SJCRH30 (cell line): ENCODE measurements at regions not wholly inside any gene's neighbourhood (a gene's known extent, or its start where the extent isn't known, plus 50 kb on each side); places are given as distances from the start of the nearest gene placed in this dataset.

ENCODE experiments used
- DNase-seq, 2 experiments: peaks; one replicate each; pipeline ENCODE4 v3.0.0-alpha.2; 2015 to 2020
- H3K27ac ChIP-seq: fragments of 250-450 bp; sonication (Bioruptor Pico); 2 replicates; pipeline ENCODE4 v1.5.1; 2020; ENCODE audit warnings: mild to moderate bottlenecking, moderate library complexity
- H3K27me3 ChIP-seq: fragments of 250-450 bp; sonication (Bioruptor Pico); 2 replicates; pipeline ENCODE4 v1.5.1; 2020; ENCODE audit warnings: mild to moderate bottlenecking, moderate library complexity
- H3K36me3 ChIP-seq: fragments of 250-450 bp; sonication (Bioruptor Pico); 2 replicates; pipeline ENCODE4 v1.5.1; 2020; ENCODE audit warnings: mild to moderate bottlenecking, moderate library complexity
- H3K4me1 ChIP-seq: fragments of 250-450 bp; sonication (Bioruptor Pico); 2 replicates; pipeline ENCODE4 v1.5.1; 2020; ENCODE audit warnings: mild to moderate bottlenecking, moderate library complexity
- H3K4me3 ChIP-seq: fragments of 250-450 bp; sonication (Bioruptor Pico); 2 replicates; pipeline ENCODE4 v1.5.1; 2020; ENCODE audit warnings: mild to moderate bottlenecking, moderate library complexity
- H3K9me3 ChIP-seq: fragments of 250-450 bp; sonication (Bioruptor Pico); replicated peaks from 2 replicates; pipeline ENCODE4 v1.5.1; 2020; ENCODE audit warnings: mild to moderate bottlenecking, moderate library complexity

DNA sequence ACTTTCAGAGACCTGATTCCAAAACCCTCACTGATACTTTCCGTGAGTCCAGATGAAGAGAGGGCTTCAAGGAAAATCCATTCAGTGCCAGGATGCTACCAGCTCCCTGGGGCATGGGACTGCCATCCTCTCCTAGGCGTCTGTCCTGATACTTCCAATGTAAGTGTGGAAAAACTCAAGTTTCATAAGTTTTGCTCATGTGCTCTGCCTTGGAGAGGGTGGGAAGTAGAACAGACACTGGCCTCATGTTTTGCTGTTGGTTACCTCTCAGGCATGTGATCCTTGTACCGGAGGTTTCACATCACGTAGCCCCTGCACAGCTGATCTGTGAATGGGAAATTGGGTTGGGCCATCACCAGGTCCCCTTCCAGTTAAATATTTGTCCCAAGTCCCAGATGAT lies 517.1 kb downstream of the RPS24 start:
- H3K4me3 ChIP-seq: no peak overlapping the region
- H3K36me3 ChIP-seq: no peaks in the 10 kb centered on the region
- H3K27ac ChIP-seq: no peak overlapping the region
- H3K27me3 ChIP-seq: no peaks in the 10 kb centered on the region
- no peaks in the 10 kb centered on the region for H3K9me3 ChIP-seq
- DNase-seq: no peak
- no peaks in the 10 kb centered on the region for H3K4me1 ChIP-seq

DNA sequence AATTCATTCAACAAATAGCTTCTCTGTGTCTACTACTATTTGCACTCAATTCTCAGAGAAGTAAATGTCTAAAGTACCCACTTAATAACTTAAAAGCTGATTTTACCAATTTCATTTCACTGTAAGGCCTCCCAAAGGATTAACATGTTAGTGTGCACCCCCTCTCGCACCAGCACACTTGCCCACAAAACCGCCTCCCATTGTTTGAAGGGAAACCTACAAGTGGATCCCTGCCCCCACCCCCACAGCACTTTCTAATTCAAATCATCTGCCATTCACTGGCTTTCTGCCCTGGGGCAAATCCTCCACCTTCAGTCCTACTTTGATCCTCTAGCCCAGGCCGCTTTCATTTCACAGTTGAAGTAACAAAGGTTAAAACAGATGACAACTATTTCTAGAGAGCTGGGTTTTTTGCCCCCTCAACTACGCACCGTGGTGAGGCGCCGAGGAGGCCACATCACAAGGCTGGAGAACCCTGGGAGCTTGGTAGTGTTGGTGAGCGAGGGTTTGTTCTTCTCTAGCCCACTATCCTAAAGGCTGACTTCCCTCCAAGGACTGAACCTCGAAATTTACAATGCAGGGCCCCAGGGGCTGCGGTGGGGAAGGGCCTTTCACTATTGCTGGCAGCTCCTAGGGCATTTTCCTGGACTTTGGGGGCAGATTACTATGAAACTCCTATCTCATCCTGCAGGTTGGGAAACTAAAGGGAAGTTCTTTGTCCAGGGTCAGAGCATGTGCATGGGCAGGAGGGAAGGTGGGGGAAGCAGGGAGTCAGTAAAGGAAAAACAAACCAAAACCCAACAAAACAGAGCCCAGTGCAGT lies 517.4 kb upstream of the ZMIZ1 start:
- no peaks in the 10 kb centered on the region for H3K9me3 ChIP-seq
- no peaks in the 10 kb centered on the region for H3K36me3 ChIP-seq
- H3K4me3 ChIP-seq: no peak overlapping the region
- H3K27ac ChIP-seq: no peak overlapping the region
- H3K27me3 ChIP-seq: no peaks in the 10 kb centered on the region
- no peak for DNase-seq
- H3K4me1 ChIP-seq: no peaks in the 10 kb centered on the region

DNA sequence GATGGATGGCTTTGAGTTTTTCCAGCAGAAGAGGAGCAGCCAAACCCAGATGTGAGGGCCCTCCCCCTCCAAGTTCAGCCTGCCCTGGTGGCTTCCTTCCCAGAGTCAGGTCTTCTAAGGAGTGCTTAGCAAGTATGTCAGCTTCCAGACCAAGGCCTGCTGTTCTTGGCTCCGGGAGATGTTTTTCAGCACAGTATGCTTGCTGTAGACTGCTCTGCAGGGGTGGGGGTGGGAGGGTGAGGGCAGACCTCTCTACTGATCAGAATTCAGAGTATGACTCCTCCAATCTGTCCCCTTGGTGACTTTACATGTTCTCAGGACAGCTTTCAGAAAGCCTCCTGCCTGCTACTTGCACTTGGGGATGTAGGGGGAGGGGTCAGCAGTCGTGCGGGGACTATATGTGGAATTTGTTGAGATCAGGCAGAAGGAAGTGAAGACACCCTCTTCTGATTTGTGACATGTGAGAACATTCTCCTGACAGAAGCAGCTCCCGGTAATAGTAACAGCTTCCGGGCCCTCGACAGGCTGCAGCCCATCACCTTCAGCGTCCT lies 516.4 kb upstream of the ZMIZ1 start:
- DNase-seq: no peak
- no peaks in the 10 kb centered on the region for H3K36me3 ChIP-seq
- no peak overlapping the region for H3K27ac ChIP-seq
- H3K27me3 ChIP-seq: no peaks in the 10 kb centered on the region
- no peaks in the 10 kb centered on the region for H3K4me1 ChIP-seq
- no peak overlapping the region for H3K4me3 ChIP-seq
- no peaks in the 10 kb centered on the region for H3K9me3 ChIP-seq

DNA sequence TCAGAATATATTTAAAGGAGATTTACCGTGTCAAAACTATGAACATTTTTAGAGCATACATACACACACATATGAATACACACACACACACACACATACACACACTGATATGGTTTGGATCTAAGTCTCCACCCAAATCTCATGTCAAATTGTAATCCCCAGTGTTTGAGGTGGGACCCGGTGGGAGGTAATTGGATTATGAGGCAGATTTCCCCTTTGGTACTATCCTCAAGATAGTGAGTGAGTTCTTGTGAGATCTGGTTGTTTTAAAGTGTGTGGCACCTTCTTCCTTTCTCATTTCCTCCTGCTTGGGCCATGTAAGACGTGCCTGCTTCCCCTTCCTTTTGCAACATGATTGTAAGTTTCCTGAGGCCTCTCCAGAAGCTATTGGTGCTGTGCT lies 515.0 kb upstream of the ZMIZ1 start:
- no peak for DNase-seq
- H3K9me3 ChIP-seq: no peaks in the 10 kb centered on the region
- H3K27me3 ChIP-seq: no peaks in the 10 kb centered on the region
- no peak overlapping the region for H3K4me3 ChIP-seq
- H3K27ac ChIP-seq: no peak overlapping the region
- H3K36me3 ChIP-seq: no peaks in the 10 kb centered on the region
- H3K4me1 ChIP-seq: no peaks in the 10 kb centered on the region

DNA sequence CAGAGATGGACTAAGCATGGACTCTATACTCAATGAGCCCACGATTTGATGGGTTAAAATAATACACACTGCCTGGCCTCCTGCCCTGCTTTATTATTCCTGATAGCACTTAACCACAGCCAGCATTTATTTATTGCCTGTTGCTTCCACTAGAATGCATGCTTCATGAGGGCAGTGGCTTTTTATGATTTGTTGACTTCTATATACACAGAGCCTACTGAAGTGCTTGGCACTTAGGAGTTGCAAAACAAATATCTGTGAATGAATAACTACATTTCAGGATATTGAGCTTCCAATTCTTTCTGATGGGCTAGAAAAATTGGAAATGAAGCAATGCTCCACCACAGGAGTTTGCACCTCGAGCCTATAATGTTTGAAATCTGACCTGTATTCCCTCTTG lies 513.6 kb upstream of the ZMIZ1 start:
- no peak overlapping the region for H3K27ac ChIP-seq
- H3K27me3 ChIP-seq: peaks cover 1% of the 10 kb centered on the region; the same call in 1 of the 2 replicates
- no peaks in the 10 kb centered on the region for H3K36me3 ChIP-seq
- H3K4me1 ChIP-seq: no peaks in the 10 kb centered on the region
- no peak for DNase-seq
- H3K4me3 ChIP-seq: no peak overlapping the region
- no peaks in the 10 kb centered on the region for H3K9me3 ChIP-seq

DNA sequence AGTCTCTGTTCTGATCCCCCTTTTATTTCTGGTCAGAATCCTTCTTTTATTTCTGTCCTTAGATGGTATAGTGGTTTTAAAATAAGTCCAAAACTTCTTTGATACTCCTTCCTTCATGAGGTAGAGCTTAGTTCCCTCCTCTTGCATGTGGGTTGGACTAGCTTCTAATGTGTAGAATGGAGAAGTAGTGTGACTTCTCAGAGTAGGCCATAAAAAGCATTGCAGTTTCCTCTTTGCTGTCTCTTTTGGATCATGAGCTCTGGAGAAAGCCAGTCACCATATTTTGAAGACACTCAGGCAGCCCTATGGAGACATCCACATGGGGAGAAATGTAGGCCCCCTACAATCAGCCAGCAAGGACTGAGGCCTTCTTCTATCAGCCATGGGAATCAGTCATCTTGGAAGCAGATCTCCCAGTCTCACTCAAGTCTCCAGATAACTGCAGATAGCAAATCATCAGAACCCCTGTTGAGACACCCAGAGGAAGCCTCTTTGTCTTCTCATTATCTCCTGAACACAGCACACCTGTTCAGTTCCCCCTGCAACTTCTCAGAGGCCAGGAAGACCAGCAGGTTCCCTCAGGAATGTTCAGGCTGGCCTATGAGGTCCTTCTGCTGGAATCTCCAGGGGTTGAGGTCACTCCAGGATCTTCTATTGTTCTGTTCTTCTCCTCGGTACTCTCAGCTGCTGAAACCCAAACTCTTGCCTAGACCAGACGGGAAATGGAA lies 511.9 kb upstream of the ZMIZ1 start:
- H3K36me3 ChIP-seq: no peaks in the 10 kb centered on the region
- no peaks in the 10 kb centered on the region for H3K9me3 ChIP-seq
- DNase-seq: no peak
- no peak overlapping the region for H3K27ac ChIP-seq
- no peaks in the 10 kb centered on the region for H3K4me1 ChIP-seq
- H3K27me3 ChIP-seq: peaks cover 4% of the 10 kb centered on the region; the same call in 1 of the 2 replicates
- no peak overlapping the region for H3K4me3 ChIP-seq

DNA sequence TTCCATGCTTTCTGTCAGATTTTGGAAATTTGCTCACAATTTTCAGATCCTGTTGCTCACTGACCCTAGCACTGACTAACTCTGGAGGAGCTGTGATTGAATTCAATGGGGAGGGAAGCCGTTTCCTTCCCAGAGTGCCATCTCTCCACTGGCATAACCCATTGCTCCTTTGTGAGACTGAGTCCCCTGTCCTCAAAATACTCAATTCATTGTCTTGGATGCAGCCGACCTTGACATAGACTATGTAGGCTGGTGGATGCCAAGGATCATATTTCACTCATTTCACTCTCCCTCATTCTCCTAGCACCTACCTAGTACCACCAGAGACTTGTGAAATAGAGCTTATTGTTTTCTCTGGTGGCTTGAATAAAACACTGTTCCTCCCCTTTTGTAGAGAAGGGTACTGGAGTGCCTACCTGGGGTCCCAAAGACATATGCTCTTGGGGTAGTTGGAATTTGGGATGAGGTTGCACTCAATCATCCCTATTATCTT lies 511.3 kb upstream of the ZMIZ1 start:
- Histone ChIP-seq H3K4me3 (no peak overlapping the region), H3K36me3 (no peaks in the 10 kb centered on the region), H3K4me1 (no peaks in the 10 kb centered on the region), H3K27me3 (peaks cover 4% of the 10 kb centered on the region; the same call in 1 of the 2 replicates), H3K27ac (no peak overlapping the region), H3K9me3 (no peaks in the 10 kb centered on the region)
- DNase-seq: no peak

DNA sequence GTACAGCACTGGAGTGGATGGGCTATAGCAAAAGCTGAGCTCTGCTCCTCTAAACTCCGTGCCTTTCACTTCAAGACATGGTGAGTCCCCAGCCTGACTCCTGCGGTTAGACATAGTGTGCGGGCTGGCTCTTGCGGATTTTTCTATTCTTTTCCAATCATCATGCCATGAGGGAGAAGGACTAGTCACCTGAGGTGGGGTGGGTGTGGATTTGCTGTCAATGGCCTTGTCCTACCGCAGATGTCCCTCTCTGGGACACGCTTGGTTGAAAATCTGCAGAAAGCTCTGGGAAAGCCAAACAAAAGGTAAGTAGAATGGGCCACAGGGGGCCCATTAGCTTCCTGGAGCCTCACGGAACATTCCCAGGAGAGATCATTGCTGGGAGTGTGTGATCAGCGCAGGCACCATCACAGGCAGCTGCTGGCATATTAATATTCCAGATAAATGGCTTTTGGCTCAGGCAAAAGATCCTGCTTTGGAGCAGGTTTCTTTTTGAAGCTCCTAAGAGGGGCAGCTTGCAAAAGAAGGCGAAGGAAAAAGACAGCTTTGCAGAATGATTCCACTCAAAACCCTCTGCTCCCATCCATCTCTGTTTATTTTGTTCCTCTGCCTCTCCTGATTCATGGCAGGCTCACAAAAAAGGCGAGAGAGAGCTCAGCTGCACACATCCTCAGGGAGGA lies 509.0 kb upstream of the ZMIZ1 start:
- Histone ChIP-seq H3K27ac (no peak overlapping the region), H3K27me3 (peaks cover 4% of the 10 kb centered on the region; the same call in 1 of the 2 replicates), H3K9me3 (no peaks in the 10 kb centered on the region), H3K4me1 (no peaks in the 10 kb centered on the region), H3K4me3 (no peak overlapping the region), H3K36me3 (no peaks in the 10 kb centered on the region)
- no peak for DNase-seq

DNA sequence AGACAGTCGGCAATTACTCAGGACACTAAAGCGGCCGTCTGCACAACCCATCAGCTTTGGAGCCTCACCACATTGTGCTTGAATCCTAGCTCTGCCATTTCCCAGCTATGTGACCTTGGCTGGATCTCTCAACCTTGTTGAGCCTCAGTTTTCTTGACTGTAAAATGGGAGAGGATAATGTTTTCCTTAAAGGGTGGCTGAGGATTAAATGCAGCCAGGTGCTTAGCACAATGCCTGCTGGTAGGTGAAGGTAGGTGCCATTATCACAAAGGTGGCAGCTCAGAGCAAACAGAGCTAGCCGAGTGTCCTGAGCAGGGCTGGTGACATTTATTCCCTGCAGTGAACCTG lies 508.5 kb upstream of the ZMIZ1 start:
- no peaks in the 10 kb centered on the region for H3K4me1 ChIP-seq
- no peaks in the 10 kb centered on the region for H3K36me3 ChIP-seq
- H3K27ac ChIP-seq: no peak overlapping the region
- H3K9me3 ChIP-seq: no peaks in the 10 kb centered on the region
- H3K27me3 ChIP-seq: peaks cover 4% of the 10 kb centered on the region; the same call in 1 of the 2 replicates
- no peak overlapping the region for H3K4me3 ChIP-seq
- no peak for DNase-seq

DNA sequence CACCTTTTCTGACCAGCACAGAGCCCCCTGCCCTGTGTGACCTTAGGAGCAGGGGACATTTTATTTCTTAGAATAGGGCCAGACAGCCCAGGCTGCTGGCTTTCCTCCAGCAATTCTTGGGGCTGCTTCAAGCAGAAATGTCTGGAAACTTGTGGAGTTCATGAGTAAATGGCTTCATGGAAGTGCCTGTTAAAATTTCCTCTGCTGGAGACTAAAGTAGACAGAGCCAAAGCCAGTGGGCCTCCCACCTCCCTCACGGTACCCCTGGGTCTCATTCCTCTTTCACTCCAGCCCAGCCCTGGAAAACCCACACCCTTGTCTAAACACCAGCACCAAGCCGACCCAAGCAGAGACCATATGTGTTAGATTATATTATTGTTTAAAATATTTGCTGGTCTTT lies 505.5 kb upstream of the ZMIZ1 start:
- no peak overlapping the region for H3K4me3 ChIP-seq
- H3K4me1 ChIP-seq: no peaks in the 10 kb centered on the region
- no peaks in the 10 kb centered on the region for H3K36me3 ChIP-seq
- H3K27ac ChIP-seq: no peak overlapping the region
- no peak for DNase-seq
- peaks cover 4% of the 10 kb centered on the region; the same call in 1 of the 2 replicates for H3K27me3 ChIP-seq
- no peaks in the 10 kb centered on the region for H3K9me3 ChIP-seq

DNA sequence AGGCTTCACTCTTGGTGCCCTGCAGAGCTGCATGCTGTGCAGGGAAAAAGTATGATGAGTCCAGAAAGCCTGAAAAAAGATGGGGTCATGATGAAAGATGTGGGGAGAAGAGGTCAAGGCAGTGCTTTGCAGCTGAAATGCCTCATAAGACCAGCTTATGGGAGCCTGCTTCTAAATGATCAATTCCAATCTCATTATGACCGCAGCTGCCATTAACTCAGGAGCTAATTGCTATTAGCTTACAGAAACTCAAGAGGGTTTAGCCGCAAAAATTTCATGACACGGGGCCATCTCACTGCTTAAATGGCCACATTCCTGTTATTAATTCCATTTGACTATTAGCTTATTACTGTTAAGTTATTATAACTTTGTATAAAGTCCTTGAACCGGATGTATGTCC lies 502.9 kb upstream of the ZMIZ1 start:
- Histone ChIP-seq H3K27ac (no peak overlapping the region), H3K4me3 (no peak overlapping the region), H3K4me1 (no peaks in the 10 kb centered on the region), H3K9me3 (no peaks in the 10 kb centered on the region), H3K36me3 (no peaks in the 10 kb centered on the region), H3K27me3 (no peaks in the 10 kb centered on the region; the same call in 1 of the 2 replicates)
- DNase-seq: no peak

DNA sequence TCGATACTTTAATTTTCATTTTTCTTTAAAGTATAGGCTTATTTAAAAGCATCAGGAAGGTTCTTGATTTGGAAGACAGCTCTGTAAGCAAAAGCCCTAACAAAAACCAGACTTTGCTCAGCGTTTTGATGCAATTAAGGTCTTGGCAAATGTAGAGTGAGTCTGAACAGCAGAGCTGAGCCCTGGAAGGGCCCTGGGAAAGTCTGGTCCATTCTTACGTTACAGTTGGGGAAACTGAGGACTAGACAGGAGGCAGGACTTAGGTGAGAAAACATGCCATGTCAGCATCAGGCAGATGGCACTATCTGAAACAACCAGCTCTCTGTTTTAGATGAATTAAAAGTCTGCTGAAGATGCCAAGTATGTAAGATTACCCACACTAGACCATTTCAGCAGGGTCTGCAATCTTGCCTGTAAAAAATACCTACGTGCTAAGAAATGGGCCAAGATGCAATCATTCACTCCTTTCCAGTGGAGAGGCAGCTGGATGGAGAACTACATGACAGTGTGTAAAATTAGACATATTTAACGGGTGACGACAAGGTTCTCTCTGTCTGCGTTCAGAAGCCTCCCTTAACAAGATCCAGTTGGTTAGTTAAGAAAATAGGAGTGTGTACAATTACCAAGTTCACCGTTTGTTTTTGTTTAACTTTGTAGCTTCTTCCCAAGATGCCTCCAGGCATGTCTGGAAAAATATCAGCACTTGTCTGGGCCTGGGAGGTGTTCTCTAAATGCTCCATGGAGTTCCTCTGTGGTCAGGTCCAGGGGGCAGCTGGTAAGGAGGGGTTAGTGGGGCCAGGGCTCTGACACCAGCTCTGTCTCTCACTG lies 502.3 kb upstream of the ZMIZ1 start:
- Histone ChIP-seq H3K9me3 (no peaks in the 10 kb centered on the region), H3K27ac (no peak overlapping the region), H3K36me3 (no peaks in the 10 kb centered on the region), H3K27me3 (no peaks in the 10 kb centered on the region; the same call in 1 of the 2 replicates), H3K4me3 (no peak overlapping the region), H3K4me1 (no peaks in the 10 kb centered on the region)
- no peak for DNase-seq

DNA sequence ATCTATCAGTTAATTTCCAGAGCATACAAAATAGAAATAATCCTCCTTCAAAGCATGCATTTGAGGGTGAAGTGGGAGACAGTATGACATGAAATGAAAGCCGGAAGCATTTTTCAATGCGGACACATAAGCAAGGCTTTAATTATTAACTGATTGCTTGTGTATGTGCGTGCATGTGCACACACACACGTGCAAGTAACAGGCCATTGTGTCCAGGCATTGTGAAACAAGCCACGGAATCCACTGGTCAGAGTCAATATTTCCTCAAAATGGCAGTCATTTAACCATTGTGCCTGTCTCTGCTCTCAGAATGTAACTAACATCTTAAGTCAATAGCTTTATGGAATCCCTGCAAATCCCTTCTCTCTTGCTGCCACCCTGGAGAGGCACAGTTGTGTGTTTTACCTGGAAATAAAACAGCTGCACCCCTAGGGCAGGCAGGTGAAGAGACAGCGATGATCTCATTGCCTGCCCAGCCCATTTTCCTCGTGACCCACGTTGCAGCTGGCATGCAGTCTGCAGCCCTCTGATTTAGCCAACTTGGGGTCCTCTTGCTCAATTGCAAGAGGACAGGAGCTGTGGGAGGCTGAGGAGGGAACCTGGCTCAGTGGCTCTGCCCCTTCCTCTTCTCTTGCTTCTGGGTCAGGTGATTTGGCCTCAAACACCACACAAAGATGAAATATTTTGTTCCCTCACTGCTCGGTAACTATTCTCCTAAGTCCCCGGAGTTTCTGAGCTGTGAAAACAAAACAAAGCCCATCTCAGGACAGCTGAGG lies 500.9 kb upstream of the ZMIZ1 start:
- Histone ChIP-seq H3K36me3 (no peaks in the 10 kb centered on the region), H3K4me1 (no peaks in the 10 kb centered on the region), H3K4me3 (no peak overlapping the region), H3K9me3 (no peaks in the 10 kb centered on the region), H3K27me3 (no peaks in the 10 kb centered on the region; the same call in 1 of the 2 replicates), H3K27ac (no peak overlapping the region)
- no peak for DNase-seq
